ENCODE measurements at regions not wholly inside any gene's neighbourhood (a gene's known extent, or its start where the extent isn't known, plus 50 kb on each side); places are given as distances from the start of the nearest gene placed in this dataset.
"Not testable (repeated sequence)": the region's sequence is repeated elsewhere in the genome, so short reads cannot be mapped to it uniquely, and the experiment has no call there.

DNA sequence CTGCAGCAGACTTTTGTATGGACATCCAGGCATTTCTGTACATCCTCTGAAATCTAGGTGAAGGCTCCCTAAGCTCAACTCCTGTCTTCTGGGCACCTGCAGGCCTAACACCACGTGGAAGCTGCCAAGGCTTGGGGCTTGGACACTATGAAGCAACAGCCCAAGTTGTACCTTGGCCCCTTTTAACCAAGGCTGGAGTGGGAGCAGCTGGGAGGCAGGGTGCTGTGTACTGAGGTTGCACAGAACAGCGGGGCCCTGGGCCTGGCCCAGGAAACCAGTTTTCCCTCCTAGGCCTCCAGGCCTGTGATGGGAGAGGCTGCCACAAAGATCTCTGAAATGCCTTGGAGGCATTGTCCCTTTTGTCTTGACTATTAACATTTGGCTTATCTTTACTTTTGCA lies 214.4 kb upstream of the LRIG3 start:
- no peak for DNase-seq (ENCODE audit: low read depth in 1 of 2, low spot score in 1 of 2)
- in situ Hi-C loops (cut with HindIII; ENCODE audit: low pct_unique_long_range_greater_than_20kb, low sequenced_read_pairs) = no loop called here
- TF ChIP-seq JUND (IDR thresholded peaks at IDR 0.05; ENCODE audit: low read depth) = no peak

- TF ChIP-seq JUND (IDR thresholded peaks at IDR 0.05; ENCODE audit: low read depth) = no peak
- no peak for DNase-seq (ENCODE audit: low read depth in 1 of 2, low spot score in 1 of 2)
- in situ Hi-C loops (cut with HindIII; ENCODE audit: low pct_unique_long_range_greater_than_20kb, low sequenced_read_pairs) = no loop called here
These were observed 211.2 kb upstream of the LRIG3 start for GRCh38 chr12:59131462-59131861.

DNA sequence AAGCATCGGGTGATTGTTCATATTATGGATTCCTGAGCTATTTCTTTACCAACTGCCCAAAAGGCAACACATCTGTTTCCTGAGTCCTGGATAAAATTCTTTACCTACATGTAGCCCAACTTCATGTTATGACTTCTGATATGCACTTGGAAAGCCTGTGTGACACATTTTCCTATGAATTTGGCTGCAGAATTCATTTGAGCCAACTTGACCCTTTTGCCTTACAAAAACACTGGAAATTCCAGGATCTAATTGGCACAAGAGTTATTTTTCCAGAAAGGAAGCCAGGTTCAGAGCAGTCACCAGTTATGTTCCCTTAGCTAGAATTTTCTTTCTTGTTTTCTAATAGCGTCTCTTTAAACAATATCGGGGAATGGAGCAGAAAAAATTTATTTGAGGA lies 202.5 kb upstream of the LRIG3 start:
- TF ChIP-seq JUND (IDR thresholded peaks at IDR 0.05; ENCODE audit: low read depth) = no peak
- no peak for DNase-seq (ENCODE audit: low read depth in 1 of 2, low spot score in 1 of 2)
- in situ Hi-C loops (cut with HindIII; ENCODE audit: low pct_unique_long_range_greater_than_20kb, low sequenced_read_pairs) = no loop called here

GRCh38 chr12:59121451-59121850 lies 201.1 kb upstream of the LRIG3 start:
- in situ Hi-C loops (cut with HindIII; ENCODE audit: low pct_unique_long_range_greater_than_20kb, low sequenced_read_pairs) = no loop called here
- no peak for TF ChIP-seq JUND (IDR thresholded peaks at IDR 0.05; ENCODE audit: low read depth)
- no peak for DNase-seq (ENCODE audit: low read depth in 1 of 2, low spot score in 1 of 2)

- in situ Hi-C loops (cut with HindIII; ENCODE audit: low pct_unique_long_range_greater_than_20kb, low sequenced_read_pairs) = no loop called here
- TF ChIP-seq JUND (IDR thresholded peaks at IDR 0.05; ENCODE audit: low read depth) = no peak
- DNase-seq (ENCODE audit: low read depth in 1 of 2, low spot score in 1 of 2) = no peak
These were observed 199.4 kb upstream of the LRIG3 start for GRCh38 chr12:59119676-59120075.

DNA sequence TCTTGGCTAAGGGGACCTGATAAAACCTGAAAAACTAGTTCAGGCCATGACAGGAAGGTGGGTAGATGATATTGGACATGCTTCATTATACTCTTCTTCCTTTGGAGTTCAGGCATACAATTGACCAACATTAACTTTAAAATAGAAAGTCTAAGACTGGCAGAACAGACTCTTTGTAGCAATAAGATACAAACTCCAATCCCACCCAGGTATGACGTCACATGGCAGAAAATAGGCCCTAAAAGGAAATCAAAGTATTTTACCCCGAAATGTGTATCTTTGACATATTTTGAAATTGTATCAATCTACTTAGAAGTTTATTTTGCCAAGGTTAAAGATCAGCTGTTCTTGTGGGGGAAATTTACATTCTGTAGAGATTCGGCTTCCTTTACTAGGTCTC lies 198.1 kb upstream of the LRIG3 start:
- TF ChIP-seq JUND (IDR thresholded peaks at IDR 0.05; ENCODE audit: low read depth) = no peak
- no peak for DNase-seq (ENCODE audit: low read depth in 1 of 2, low spot score in 1 of 2)
- in situ Hi-C loops (cut with HindIII; ENCODE audit: low pct_unique_long_range_greater_than_20kb, low sequenced_read_pairs) = no loop called here

- in situ Hi-C loops (cut with HindIII; ENCODE audit: low pct_unique_long_range_greater_than_20kb, low sequenced_read_pairs) = no loop called here
- DNase-seq (ENCODE audit: low read depth in 1 of 2, low spot score in 1 of 2) = no peak
- TF ChIP-seq JUND (IDR thresholded peaks at IDR 0.05; ENCODE audit: low read depth) = no peak
These were observed 195.7 kb upstream of the LRIG3 start for GRCh38 chr12:59115995-59116394.

- in situ Hi-C loops (cut with HindIII; ENCODE audit: low pct_unique_long_range_greater_than_20kb, low sequenced_read_pairs) = no loop called here
- no peak for TF ChIP-seq JUND (IDR thresholded peaks at IDR 0.05; ENCODE audit: low read depth)
- no peak for DNase-seq (ENCODE audit: low read depth in 1 of 2, low spot score in 1 of 2)
These were observed 195.2 kb upstream of the LRIG3 start for GRCh38 chr12:59115526-59115925.

DNA sequence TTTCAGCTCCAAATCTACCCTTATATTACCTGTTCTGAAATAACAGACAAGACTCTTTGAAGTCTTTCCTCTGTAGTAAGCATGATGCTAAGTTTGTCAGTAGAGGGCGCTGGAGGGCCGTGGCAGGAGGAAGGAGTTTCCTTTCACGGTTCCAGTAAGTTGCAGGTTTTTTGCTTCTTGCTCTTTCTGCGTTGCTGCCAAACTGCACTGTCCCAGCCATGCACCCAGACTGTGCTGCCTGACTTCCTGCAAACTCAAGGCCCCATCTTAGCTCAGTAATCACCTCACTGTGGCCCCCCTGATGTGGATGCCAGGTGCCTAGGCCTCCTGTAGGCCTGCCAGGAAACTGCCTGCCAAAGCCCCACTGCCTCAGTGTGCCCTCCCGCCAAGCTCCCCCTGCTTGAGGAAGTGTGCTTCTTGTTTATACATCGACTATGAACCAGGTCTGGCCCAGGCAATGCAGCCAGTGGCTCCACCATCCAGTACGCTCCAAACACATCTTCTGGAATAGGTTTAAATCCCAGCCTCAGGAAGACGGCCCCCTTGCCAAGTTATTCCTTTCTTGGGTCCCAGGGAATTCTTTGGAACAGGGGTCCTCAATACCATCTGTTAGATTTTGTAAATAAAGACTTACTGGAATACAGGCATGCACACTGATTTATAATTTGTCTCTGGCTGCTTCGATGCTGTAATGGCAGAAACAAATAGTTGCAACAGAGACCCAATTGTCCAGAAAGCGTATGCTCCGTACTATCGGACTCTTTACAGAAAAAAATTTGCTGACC lies 193.7 kb upstream of the LRIG3 start:
- peak; percentile 52 to 92 for DNase-seq (ENCODE audit: low read depth in 1 of 2, low spot score in 1 of 2)
- in situ Hi-C loops (cut with HindIII; ENCODE audit: low pct_unique_long_range_greater_than_20kb, low sequenced_read_pairs) = no loop called here
- TF ChIP-seq JUND (IDR thresholded peaks at IDR 0.05; ENCODE audit: low read depth) = no peak

GRCh38 chr12:59111851-59112250 lies 191.5 kb upstream of the LRIG3 start:
- no peak for TF ChIP-seq JUND (IDR thresholded peaks at IDR 0.05; ENCODE audit: low read depth)
- no peak for DNase-seq (ENCODE audit: low read depth in 1 of 2, low spot score in 1 of 2)
- in situ Hi-C loops (cut with HindIII; ENCODE audit: low pct_unique_long_range_greater_than_20kb, low sequenced_read_pairs) = no loop called here

DNA sequence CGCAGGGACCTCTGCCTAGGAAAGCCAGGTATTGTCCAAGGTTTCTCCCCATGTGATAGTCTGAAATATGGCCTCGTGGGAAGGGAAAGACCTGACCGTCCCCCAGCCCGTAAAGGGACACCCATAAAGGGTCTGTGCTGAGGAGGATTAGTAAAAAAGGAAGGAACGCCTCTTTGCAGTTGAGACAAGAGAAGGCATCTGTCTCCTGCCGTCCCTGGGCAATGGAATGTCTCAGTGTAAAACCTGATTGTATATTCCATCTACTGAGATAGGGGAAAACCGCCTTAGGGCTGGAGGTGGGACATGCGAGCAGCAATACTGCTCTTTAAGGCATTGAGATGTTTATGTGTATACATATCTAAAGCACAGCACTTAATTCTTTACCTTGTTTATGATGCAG lies 188.2 kb upstream of the LRIG3 start:
- in situ Hi-C loops (cut with HindIII; ENCODE audit: low pct_unique_long_range_greater_than_20kb, low sequenced_read_pairs); DNase-seq (ENCODE audit: low read depth in 1 of 2, low spot score in 1 of 2): not testable (repeated sequence)

DNA sequence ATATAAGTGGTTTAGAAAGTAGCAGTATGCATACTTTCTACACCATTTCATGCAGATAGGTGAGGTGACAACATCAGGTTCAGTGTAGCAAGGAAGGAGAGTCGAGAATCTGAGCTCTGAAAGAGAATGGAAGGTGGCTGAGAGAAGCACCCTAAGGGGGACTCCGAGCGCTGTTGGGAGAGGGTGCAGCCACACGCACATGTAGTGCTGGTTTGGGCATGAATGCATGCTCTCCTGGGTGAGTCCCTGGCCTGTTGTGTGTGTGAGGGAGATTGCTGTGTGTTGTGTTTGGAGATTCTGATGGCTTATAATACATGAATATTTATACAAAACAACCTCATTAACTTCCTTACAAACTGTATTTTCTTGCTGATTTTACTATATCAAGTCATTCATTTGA lies 180.3 kb upstream of the LRIG3 start:
- in situ Hi-C loops (cut with HindIII; ENCODE audit: low pct_unique_long_range_greater_than_20kb, low sequenced_read_pairs) = no loop called here
- TF ChIP-seq JUND (IDR thresholded peaks at IDR 0.05; ENCODE audit: low read depth) = no peak
- DNase-seq (ENCODE audit: low read depth in 1 of 2, low spot score in 1 of 2) = no peak

DNA sequence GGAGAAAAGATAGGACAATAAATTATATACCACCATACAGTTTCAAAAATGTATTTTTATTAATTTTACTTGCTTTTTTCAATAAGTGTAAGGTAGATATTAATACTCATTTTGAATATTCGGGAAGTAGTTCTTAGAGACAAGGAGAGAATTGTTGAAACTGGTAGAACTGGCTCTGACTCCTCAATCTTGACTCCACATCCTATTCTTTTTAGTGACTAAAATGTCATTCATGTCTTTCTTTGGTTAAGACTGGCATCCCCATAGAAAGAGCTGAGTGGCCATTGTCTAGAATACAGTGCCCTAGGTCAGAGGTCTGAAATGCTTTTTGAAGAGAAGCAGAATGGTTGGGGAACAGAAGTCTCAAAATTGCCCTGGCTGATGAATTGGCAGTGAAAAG lies 177.6 kb upstream of the LRIG3 start:
- DNase-seq (ENCODE audit: low read depth in 1 of 2, low spot score in 1 of 2) = no peak
- in situ Hi-C loops (cut with HindIII; ENCODE audit: low pct_unique_long_range_greater_than_20kb, low sequenced_read_pairs) = no loop called here
- TF ChIP-seq JUND (IDR thresholded peaks at IDR 0.05; ENCODE audit: low read depth) = no peak

DNA sequence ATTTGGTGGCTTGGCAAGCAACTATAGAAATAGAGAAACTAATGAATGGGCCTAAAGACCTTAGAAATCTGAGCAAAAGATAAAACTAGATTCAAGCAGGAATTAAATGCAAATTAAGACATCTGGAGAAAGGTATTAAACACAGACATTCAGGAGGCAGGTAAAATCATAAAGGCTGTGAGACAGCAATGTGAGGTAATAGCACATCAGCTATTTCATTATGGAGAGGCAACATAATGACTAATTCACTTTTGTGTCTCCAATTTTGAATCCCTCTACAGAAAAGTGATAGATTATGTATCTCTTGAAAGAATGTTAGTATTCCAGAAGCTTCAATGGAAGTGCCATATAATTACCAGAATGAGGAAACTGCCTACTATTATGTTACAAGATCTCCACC lies 175.9 kb upstream of the LRIG3 start:
- in situ Hi-C loops (cut with HindIII; ENCODE audit: low pct_unique_long_range_greater_than_20kb, low sequenced_read_pairs) = no loop called here
- DNase-seq (ENCODE audit: low read depth in 1 of 2, low spot score in 1 of 2) = no peak
- TF ChIP-seq JUND (IDR thresholded peaks at IDR 0.05; ENCODE audit: low read depth) = no peak
